ENCODE measurements at regions not wholly inside any gene's neighbourhood (a gene's known extent, or its start where the extent isn't known, plus 50 kb on each side); places are given as distances from the start of the nearest gene placed in this dataset.

- TF ChIP-seq POLR2A (IDR thresholded peaks at IDR 0.05; ENCODE audit: low read length) (no peak), GATA1 (IDR thresholded peaks at IDR 0.05; ENCODE audit: low read depth, low read length) (no peak)
Observed at GRCh38 chr20:50395914-50396488, 114.2 kb upstream of the PTPN1 start.
